Esophagus muscularis mucosa (tissue), 4 donors: ENCODE measurements at regions not wholly inside any gene's neighbourhood (a gene's known extent, or its start where the extent isn't known, plus 50 kb on each side); places are given as distances from the start of the nearest gene placed in this dataset.

ENCODE experiments used
- EP300 ChIP-seq: sonication (generic); formaldehyde crosslinking; IDR thresholded peaks from one replicate; pipeline ENCODE4 v1.6.1; 2017; ENCODE audit warnings: antibody characterized with exemption
- POLR2AphosphoS5 ChIP-seq, 2 donors: sonication (generic); formaldehyde crosslinking; IDR thresholded peaks; one replicate each; pipeline ENCODE4 v1.6.1; 2017; ENCODE audit warnings: antibody characterized with exemption in 2 of 2
- TF ChIP-seq, protein P1 (sequence below), 3 experiments: fragments of 200-600 bp in 2 of 3; fragments of 450-650 bp in 1 of 3; sonication (generic) in 2 of 3; IDR thresholded peaks; one replicate each; pipeline ENCODE4 v1.5.1; 2017 to 2019; ENCODE audit warnings: antibody characterized with exemption in 3 of 3, mild to moderate bottlenecking in 2 of 3, moderate library complexity in 1 of 3

DNA sequence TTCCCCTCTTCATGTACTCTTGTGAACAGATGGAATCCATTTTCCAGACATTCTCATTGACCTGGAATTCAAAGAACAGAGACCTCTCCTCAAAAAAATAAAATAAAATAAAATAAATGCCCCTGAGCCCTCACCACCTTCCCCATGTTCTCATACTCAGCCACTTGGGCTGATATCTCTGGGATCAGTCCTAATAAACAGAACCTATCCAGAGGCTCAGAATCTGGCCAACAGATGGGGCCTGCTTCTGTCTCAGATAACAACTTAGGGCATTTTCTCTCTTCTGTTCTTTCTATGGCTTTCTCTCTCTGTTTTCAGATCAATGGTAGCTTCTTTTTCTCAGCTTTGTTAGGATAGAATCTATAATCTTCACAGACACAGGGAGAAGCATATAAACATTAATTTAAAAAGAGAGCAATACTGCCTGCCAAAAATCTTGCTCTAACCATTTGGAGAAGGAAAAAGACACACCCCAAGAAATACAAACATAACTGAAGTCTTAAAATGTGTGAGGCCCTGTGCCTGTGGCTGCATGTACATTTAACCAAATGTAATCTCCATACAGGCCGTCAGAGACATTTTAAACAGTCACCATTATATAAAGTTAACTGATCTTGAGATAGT lies 907.1 kb downstream of the FAT4 start:
- TF ChIP-seq, protein P1, sequence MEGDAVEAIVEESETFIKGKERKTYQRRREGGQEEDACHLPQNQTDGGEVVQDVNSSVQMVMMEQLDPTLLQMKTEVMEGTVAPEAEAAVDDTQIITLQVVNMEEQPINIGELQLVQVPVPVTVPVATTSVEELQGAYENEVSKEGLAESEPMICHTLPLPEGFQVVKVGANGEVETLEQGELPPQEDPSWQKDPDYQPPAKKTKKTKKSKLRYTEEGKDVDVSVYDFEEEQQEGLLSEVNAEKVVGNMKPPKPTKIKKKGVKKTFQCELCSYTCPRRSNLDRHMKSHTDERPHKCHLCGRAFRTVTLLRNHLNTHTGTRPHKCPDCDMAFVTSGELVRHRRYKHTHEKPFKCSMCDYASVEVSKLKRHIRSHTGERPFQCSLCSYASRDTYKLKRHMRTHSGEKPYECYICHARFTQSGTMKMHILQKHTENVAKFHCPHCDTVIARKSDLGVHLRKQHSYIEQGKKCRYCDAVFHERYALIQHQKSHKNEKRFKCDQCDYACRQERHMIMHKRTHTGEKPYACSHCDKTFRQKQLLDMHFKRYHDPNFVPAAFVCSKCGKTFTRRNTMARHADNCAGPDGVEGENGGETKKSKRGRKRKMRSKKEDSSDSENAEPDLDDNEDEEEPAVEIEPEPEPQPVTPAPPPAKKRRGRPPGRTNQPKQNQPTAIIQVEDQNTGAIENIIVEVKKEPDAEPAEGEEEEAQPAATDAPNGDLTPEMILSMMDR (IDR thresholded peaks at IDR 0.05) = no peak
- no peak for TF ChIP-seq EP300
- TF ChIP-seq POLR2AphosphoS5 (IDR thresholded peaks at IDR 0.05) = no peak
